ENCODE measurements at regions not wholly inside any gene's neighbourhood (a gene's known extent, or its start where the extent isn't known, plus 50 kb on each side); places are given as distances from the start of the nearest gene placed in this dataset.

- no peak for TF ChIP-seq CTCF (IDR thresholded peaks at IDR 0.05; ENCODE audit: low read depth, low read length)
- no peaks in the 10 kb centered on the region for H3K36me3 ChIP-seq
- no peaks in the 10 kb centered on the region for H3K4me1 ChIP-seq
Observed at GRCh38 chr5:109942646-109943045, 252.9 kb downstream of the MAN2A1 start.

GRCh38 chr5:109943701-109944235 is 254.0 kb downstream of the MAN2A1 start:
- Histone ChIP-seq H3K4me1 (no peaks in the 10 kb centered on the region), H3K4me3 (ENCODE audit: low read depth, low read length) (no peak overlapping the region), H3K27me3 (no peaks in the 10 kb centered on the region), H3K9me3 (no peaks in the 10 kb centered on the region), H3K36me3 (no peaks in the 10 kb centered on the region)
- TF ChIP-seq CTCF (IDR thresholded peaks at IDR 0.05; ENCODE audit: low read depth, low read length) = no peak
- no peak for DNase-seq

More at GRCh38 chr5:109942646-109943045, 252.9 kb downstream of the MAN2A1 start:
- no peaks in the 10 kb centered on the region for H3K27me3 ChIP-seq
- no peak overlapping the region for H3K4me3 ChIP-seq (ENCODE audit: low read depth, low read length)
- no peak for DNase-seq
- H3K9me3 ChIP-seq = no peaks in the 10 kb centered on the region

- no peaks in the 10 kb centered on the region for H3K27me3 ChIP-seq
- no peak for TF ChIP-seq CTCF (IDR thresholded peaks at IDR 0.05; ENCODE audit: low read depth, low read length)
- H3K4me3 ChIP-seq (ENCODE audit: low read depth, low read length) = no peak overlapping the region
- H3K9me3 ChIP-seq = no peaks in the 10 kb centered on the region
- no peaks in the 10 kb centered on the region for H3K36me3 ChIP-seq
- no peaks in the 10 kb centered on the region for H3K4me1 ChIP-seq
- no peak for DNase-seq
Observed at GRCh38 chr5:109944461-109944860, 254.7 kb downstream of the MAN2A1 start.

- Histone ChIP-seq H3K27me3 (no peaks in the 10 kb centered on the region), H3K4me1 (no peaks in the 10 kb centered on the region), H3K36me3 (no peaks in the 10 kb centered on the region), H3K4me3 (ENCODE audit: low read depth, low read length) (no peak overlapping the region), H3K9me3 (no peaks in the 10 kb centered on the region)
- no peak for DNase-seq
- no peak for TF ChIP-seq CTCF (IDR thresholded peaks at IDR 0.05; ENCODE audit: low read depth, low read length)
Observed at GRCh38 chr5:109945097-109945678, 255.5 kb downstream of the MAN2A1 start.

- H3K36me3 ChIP-seq = no peaks in the 10 kb centered on the region
- H3K9me3 ChIP-seq = no peaks in the 10 kb centered on the region
- no peak overlapping the region for H3K4me3 ChIP-seq (ENCODE audit: low read depth, low read length)
- no peak for TF ChIP-seq CTCF (IDR thresholded peaks at IDR 0.05; ENCODE audit: low read depth, low read length)
- no peaks in the 10 kb centered on the region for H3K27me3 ChIP-seq
- no peak for DNase-seq
- no peaks in the 10 kb centered on the region for H3K4me1 ChIP-seq
Observed at GRCh38 chr5:109945723-109946480, 256.2 kb downstream of the MAN2A1 start.

GRCh38 chr5:109946610-109947009 is 256.9 kb downstream of the MAN2A1 start:
- no peak overlapping the region for H3K4me3 ChIP-seq (ENCODE audit: low read depth, low read length)
- DNase-seq = no peak
- no peaks in the 10 kb centered on the region for H3K27me3 ChIP-seq
- TF ChIP-seq CTCF (IDR thresholded peaks at IDR 0.05; ENCODE audit: low read depth, low read length) = no peak
- no peaks in the 10 kb centered on the region for H3K9me3 ChIP-seq
- H3K4me1 ChIP-seq = no peaks in the 10 kb centered on the region
- no peaks in the 10 kb centered on the region for H3K36me3 ChIP-seq
